GM12864 (cell line): ENCODE measurements at regions not wholly inside any gene's neighbourhood (a gene's known extent, or its start where the extent isn't known, plus 50 kb on each side); places are given as distances from the start of the nearest gene placed in this dataset.

Experiments used
- DNase-seq: peaks from one replicate; pipeline ENCODE4 v3.0.0-alpha.2; 2011; ENCODE audit warnings: low read depth
- H3K4me3 ChIP-seq: 2 replicates; pipeline ENCODE4 v1.5.1; 2011; ENCODE audit warnings: mild to moderate bottlenecking, low read depth, low read length, control low read depth
- CTCF ChIP-seq: IDR thresholded peaks from 2 replicates; pipeline ENCODE4 v1.5.1; 2011; ENCODE audit warnings: low read depth, mild to moderate bottlenecking, moderate library complexity, low read length, control low read depth, inconsistent platforms; ENCODE audit errors: missing control alignments

DNA sequence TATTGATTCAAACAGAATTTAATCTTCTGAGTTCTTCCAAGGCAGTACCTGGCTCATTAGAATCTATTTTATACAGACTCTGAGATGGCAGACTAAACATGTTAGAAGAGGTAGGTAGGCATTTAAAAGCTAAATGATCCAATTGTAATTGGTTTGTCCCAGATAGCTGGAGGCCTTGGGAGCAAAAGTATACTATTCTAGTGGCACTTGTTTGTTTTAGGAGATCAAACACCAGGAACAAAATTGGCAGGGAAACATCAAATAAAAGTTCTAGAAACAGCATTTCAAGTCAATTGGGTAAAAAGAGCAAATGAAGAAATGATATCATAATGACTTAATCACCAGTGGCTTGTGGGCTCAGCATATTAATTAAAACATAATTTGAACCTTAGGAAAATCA lies 521.4 kb downstream of the PRR16 start:
- DNase-seq = no peak

DNA sequence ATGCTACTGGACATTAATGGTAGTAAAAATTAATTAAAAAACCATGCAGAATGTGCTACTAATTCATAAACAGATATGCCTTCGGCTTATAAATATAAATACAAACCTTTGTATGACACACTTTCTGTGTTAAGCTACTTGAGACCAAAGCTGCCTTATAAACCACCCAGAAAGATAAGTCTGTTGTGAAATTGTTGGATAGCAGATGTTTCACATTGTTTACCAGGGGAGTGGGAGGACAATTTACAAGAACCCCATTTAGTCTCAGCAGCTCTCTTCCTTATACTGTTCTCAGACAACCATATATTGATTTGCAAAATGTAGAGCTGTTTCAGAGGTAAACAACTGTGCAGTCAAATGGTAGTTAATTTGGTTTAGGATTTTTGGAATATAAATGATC lies 524.4 kb downstream of the PRR16 start:
- H3K4me3 ChIP-seq = no peak overlapping the region
- DNase-seq = no peak
- no peak for TF ChIP-seq CTCF

More for the DNA sequence above, 521.4 kb downstream of the PRR16 start:
- TF ChIP-seq CTCF = no peak
- H3K4me3 ChIP-seq = no peak overlapping the region

- H3K4me3 ChIP-seq = no peak overlapping the region
- no peak for TF ChIP-seq CTCF
Observed at GRCh38 chr5:120988941-120989340, 524.8 kb downstream of the PRR16 start.

GRCh38 chr5:120991569-120991968 lies 527.5 kb downstream of the PRR16 start:
- DNase-seq = no peak
- TF ChIP-seq CTCF = no peak
- no peak overlapping the region for H3K4me3 ChIP-seq

More at GRCh38 chr5:120988941-120989340, 524.8 kb downstream of the PRR16 start:
- DNase-seq = no peak

- no peak overlapping the region for H3K4me3 ChIP-seq
- no peak for DNase-seq
- no peak for TF ChIP-seq CTCF
Observed at GRCh38 chr5:120994112-120994511, 530.0 kb downstream of the PRR16 start.

DNA sequence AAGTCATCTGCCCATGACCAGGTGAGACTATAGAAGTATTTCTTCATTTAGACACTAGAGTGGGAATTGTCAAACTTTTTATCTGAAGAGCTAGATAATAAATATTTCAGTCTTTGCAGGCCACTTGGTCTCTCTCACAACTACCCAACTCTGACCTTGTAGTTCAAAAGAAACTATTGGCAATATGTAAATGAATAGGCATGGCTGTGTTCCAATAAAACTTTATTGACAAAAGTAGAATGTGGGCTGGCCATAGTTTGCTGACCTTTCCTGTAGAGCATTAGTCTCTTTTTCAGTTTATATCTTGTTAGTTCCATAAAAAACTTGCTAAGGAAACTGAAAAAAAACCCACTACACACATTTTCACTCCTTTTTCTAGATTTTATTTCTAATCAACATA lies 535.5 kb downstream of the PRR16 start:
- no peak overlapping the region for H3K4me3 ChIP-seq
- no peak for TF ChIP-seq CTCF
- no peak for DNase-seq

DNA sequence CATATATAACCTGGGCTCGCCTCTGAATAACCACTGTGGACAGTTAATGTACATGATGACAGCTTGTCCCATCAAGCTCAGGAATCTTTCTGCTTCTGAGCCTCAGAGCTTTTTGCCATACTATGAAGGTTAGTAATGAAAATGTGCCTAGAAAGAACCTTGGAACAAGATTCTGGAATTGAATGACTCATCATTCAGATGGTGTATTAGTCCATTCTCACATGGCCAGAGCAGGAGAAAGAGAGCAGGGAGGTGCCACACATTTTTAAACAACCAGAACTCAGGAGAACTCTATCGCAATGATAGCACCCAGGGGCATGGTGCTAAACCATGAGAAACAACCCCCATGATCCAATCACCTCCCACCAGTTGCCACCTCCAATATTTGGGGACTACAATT lies 542.1 kb downstream of the PRR16 start:
- DNase-seq = no peak
- no peak overlapping the region for H3K4me3 ChIP-seq
- TF ChIP-seq CTCF = no peak
